ENCODE measurements at regions not wholly inside any gene's neighbourhood (a gene's known extent, or its start where the extent isn't known, plus 50 kb on each side); places are given as distances from the start of the nearest gene placed in this dataset.

DNA sequence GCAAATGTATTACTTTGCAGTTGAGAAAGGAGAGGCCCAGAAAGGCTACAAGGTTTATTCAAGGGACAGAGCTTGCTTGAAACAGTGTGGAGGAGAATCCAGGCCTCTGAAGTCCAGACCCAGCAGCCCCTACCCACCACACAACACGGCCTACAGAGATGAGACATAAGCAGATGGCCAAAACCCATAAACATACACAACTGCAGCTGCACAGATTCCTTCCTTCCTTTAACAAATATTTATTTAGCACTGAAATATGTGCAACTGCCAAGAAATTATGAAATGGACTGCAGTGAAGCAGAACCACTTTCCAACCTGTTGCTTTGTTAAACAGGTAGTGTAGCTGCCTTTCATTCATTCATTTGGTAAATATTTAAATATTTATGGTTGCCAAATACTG lies 122.3 kb downstream of the SPATA19 start:
- TF ChIP-seq, protein P1, sequence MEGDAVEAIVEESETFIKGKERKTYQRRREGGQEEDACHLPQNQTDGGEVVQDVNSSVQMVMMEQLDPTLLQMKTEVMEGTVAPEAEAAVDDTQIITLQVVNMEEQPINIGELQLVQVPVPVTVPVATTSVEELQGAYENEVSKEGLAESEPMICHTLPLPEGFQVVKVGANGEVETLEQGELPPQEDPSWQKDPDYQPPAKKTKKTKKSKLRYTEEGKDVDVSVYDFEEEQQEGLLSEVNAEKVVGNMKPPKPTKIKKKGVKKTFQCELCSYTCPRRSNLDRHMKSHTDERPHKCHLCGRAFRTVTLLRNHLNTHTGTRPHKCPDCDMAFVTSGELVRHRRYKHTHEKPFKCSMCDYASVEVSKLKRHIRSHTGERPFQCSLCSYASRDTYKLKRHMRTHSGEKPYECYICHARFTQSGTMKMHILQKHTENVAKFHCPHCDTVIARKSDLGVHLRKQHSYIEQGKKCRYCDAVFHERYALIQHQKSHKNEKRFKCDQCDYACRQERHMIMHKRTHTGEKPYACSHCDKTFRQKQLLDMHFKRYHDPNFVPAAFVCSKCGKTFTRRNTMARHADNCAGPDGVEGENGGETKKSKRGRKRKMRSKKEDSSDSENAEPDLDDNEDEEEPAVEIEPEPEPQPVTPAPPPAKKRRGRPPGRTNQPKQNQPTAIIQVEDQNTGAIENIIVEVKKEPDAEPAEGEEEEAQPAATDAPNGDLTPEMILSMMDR (IDR thresholded peaks at IDR 0.05; ENCODE audit: extremely low read depth, missing control alignments) = no peak
- DNase-seq (ENCODE audit: low spot score) = no peak

DNA sequence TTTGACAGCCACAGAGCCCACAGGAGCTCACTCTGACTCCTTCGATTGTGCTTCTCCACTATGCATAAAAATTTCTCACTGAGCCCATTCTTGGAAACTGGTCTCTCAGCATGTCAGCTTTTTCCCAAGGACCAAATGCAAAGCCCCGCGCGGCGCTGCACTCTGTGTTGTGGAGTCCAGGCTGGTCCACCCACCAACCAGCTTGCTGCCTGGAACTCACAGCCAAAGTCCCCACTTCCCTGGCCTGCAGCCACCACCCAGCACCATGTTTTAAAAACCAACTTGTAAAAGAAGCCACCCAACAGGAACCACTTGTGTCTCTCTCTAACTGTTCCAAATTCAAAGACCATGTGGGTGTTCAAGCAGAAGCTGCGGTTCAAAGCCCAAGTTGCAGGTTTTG lies 124.4 kb downstream of the SPATA19 start:
- no peak for DNase-seq (ENCODE audit: low spot score)
- TF ChIP-seq, protein P1 (IDR thresholded peaks at IDR 0.05; ENCODE audit: extremely low read depth, missing control alignments) = no peak

DNA sequence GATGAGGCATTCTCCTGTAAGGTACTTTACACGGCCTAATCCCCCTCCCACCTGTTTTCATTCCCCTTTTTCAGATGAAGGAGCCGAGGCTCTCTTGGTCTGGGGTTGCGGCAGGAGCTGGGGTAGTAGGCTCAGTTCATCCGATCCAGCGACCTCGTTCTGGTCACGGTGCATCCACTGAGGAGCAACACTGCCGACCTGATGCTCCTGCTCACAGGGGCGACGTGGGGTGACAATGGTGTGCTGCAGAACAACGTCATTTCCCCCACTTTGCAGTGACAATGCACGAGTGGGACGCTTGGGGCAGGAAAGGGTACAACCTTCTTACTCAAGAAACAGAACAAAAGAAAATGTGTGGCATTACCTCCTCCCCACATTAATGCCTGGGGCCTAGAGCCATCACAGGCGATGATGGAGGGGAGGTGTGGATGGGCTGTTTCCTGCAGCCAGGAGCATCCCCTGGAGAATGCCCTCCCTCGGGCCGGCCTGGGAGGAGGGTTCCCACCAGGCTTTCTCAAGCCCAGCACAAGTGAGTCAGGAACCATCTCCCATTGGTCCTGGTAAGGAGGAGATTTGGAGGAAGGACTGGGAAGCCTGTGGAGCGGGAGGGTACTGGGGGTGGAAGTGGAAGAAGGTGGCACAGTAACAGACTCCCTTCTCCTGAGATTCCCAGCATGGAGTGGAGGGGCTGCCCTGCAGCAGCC lies 125.6 kb downstream of the SPATA19 start:
- TF ChIP-seq, protein P1 (IDR thresholded peaks at IDR 0.05; ENCODE audit: extremely low read depth, missing control alignments) = no peak
- no peak for DNase-seq (ENCODE audit: low spot score)

DNA sequence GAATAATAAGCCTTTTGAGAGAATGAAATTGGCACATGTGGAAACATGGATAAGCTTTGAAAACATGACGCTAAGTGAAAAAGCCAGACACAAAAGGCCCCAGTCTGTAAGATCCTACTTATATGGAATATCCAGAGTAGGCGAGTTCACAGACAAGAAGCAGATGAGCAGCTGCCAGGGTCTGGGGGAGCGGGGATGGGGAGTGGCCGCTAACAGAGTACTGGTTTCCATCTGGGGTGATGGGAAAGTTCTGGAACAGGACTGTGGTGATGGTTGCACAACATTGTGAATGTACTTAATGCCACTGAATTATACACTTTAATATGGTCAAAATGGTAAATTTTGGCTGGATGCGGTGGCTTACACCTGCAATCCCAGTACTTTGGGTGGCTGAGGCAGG lies 126.5 kb downstream of the SPATA19 start:
- TF ChIP-seq, protein P1 (IDR thresholded peaks at IDR 0.05; ENCODE audit: extremely low read depth, missing control alignments) = no peak
- DNase-seq (ENCODE audit: low spot score) = no peak

DNA sequence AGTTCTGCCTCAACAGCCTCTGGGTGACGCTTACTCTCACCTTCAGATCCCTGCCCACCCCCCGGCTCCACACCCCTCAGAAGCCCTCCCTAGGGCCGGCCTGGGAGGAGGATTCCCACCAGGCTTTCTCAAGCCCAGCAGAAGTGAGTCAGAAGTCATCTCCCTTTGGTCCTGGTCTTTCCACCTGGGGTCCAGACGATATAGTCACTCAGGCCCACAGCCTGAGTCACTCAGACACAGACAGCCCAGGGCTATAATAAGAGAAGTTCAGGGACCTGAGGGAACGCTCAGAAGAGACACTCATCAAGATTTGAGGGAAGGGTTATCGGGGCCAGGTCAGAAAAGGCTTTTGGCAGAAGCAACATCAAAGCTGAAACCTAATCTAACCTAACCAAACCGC lies 127.1 kb downstream of the SPATA19 start:
- no peak for DNase-seq (ENCODE audit: low spot score)
- TF ChIP-seq, protein P1 (IDR thresholded peaks at IDR 0.05; ENCODE audit: extremely low read depth, missing control alignments) = no peak

DNA sequence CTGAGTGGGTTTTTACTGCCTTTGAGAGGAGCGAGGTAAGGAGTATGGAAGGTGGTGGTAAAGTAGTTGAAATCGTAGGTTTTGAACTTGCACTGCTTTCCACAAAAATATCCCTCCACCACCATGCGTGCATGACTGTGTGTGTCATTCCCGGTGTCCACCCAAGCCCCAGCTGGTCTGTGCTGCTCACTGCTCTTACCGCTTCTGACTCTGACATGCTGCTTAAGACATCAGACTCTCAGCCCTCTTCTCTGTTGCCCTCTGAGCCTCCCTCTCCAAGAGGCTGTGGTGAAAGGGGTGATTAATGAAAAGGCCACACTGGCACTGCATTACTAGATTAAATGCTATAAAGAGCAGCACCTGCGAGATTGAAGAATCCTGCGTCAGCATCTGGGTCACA lies 128.7 kb downstream of the SPATA19 start:
- TF ChIP-seq, protein P1 (IDR thresholded peaks at IDR 0.05; ENCODE audit: extremely low read depth, missing control alignments) = no peak
- DNase-seq (ENCODE audit: low spot score) = no peak

DNA sequence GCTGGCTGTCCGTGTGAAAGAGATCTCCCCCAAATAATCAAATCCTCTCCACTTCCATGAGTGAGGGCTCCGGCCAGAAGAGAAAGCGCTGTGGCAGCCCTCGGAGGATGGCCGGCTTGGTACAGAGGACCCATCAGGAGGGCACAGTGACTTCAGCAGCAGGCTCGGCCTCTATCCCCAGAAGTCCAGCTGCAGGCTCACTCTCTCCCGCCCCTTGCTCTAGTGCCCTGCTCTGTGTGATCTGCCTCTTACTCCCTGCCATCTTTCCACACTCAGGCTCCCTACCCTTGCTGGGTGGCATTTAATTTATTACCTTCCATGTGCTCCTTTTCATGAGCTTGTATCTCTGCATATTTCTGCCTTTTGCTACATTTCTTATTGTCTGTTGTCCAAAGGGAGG lies 129.7 kb downstream of the SPATA19 start:
- TF ChIP-seq, protein P1 (IDR thresholded peaks at IDR 0.05; ENCODE audit: extremely low read depth, missing control alignments) = no peak

More for the DNA sequence above, 129.7 kb downstream of the SPATA19 start:
- DNase-seq (ENCODE audit: low spot score) = no peak

All from GM20000 (cell line).